ENCODE measurements at regions not wholly inside any gene's neighbourhood (a gene's known extent, or its start where the extent isn't known, plus 50 kb on each side); places are given as distances from the start of the nearest gene placed in this dataset.

DNA sequence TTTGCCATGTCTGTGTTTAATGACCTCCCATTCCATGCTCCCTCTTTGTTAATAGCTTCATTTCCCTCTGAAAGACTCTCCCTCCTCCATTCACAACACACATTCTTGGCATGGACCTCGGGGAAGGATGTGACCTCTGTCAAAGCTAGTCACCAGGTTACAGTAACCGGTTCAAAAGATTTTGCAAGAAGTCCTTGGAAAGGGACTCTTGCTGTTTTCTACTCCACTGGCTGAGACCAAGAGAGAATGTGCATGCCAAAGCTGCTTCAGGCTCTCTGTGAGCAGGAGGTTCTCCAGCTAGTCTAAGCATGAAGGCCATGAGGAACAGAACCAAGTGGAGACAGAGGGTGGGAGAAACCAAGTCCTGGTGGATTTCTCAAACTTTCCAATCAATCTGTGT lies 732.6 kb downstream of the CCSER2 start:
- ChIA-PET CTCF (interaction anchor here (1.4 to 2.0 kb wide), 2 partner anchors 11 to 14 kb away, joined by 4 to 9 read pairs; no protein-coding TSS in a partner anchor), POLR2A (no interaction called here)
- DNase-seq (ENCODE audit: extremely low spot score), result no peak
- TF ChIP-seq, protein P1, sequence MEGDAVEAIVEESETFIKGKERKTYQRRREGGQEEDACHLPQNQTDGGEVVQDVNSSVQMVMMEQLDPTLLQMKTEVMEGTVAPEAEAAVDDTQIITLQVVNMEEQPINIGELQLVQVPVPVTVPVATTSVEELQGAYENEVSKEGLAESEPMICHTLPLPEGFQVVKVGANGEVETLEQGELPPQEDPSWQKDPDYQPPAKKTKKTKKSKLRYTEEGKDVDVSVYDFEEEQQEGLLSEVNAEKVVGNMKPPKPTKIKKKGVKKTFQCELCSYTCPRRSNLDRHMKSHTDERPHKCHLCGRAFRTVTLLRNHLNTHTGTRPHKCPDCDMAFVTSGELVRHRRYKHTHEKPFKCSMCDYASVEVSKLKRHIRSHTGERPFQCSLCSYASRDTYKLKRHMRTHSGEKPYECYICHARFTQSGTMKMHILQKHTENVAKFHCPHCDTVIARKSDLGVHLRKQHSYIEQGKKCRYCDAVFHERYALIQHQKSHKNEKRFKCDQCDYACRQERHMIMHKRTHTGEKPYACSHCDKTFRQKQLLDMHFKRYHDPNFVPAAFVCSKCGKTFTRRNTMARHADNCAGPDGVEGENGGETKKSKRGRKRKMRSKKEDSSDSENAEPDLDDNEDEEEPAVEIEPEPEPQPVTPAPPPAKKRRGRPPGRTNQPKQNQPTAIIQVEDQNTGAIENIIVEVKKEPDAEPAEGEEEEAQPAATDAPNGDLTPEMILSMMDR (IDR thresholded peaks at IDR 0.05; ENCODE audit: control extremely low read depth, extremely low read depth, low read depth, missing control alignments), result no peak

DNA sequence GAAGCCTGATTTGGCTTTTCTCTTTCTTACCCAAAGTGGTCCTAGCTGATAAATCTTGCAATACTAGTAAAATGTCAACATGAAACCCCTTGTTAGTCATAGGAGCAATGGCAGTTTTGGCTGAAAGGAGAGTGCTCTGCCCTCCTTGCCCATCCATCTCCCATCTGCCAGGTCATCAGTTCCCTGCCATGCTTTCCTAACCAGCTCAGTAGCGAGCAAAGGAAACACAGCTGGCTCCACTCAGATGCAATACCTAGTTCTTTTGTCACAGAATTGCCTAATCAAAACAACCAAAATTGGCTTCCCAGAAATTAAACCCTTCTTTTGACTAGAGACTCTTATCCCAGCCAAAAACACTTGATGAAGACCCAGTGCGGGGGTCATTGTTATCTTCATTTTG lies 733.0 kb downstream of the CCSER2 start:
- CTCF ChIA-PET, result interaction anchor here (0.8 to 2.0 kb wide), 4 partner anchors 11 to 60 kb away, joined by 3 to 9 read pairs (median 4); no protein-coding TSS in a partner anchor
- TF ChIP-seq, protein P1 (IDR thresholded peaks at IDR 0.05; ENCODE audit: control extremely low read depth, extremely low read depth, low read depth, missing control alignments), result no peak
- POLR2A ChIA-PET, result no interaction called here
- no peak for DNase-seq (ENCODE audit: extremely low spot score)

DNA sequence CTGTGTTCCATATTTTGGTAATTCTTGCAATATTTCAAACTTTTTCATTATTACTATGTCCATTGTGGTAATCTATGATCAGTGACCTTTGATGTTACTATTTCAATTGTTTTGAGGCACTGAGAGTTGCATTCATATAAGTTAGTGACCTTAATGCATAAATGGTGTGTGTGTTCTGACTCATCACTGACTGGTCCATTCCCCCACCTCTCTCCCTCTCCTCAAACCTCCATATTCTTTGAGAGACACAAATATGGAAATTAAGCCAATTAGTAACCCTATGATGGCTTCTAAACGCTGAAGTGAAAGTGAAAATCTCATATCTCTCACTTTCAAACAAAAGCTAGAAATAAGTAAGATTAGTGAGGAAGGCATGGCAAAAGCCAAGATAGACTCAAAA lies 739.6 kb downstream of the CCSER2 start:
- ChIA-PET POLR2A (no interaction called here), CTCF (interaction anchor here (1.9 kb wide), 1 partner anchor 11 kb away, joined by 6 read pairs; no protein-coding TSS in a partner anchor)
- no peak for DNase-seq (ENCODE audit: extremely low spot score)
- TF ChIP-seq, protein P1 (IDR thresholded peaks at IDR 0.05; ENCODE audit: control extremely low read depth, extremely low read depth, low read depth, missing control alignments), result no peak

GRCh38 chr10:85080934-85081333 lies 752.5 kb downstream of the CCSER2 start:
- CTCF ChIA-PET, result no interaction called here
- TF ChIP-seq, protein P1 (IDR thresholded peaks at IDR 0.05; ENCODE audit: control extremely low read depth, extremely low read depth, low read depth, missing control alignments), result no peak
- no peak for DNase-seq (ENCODE audit: extremely low spot score)
- POLR2A ChIA-PET, result no interaction called here

- CTCF ChIA-PET, result interaction anchor here (1.6 kb wide), 1 partner anchor 9 kb away, joined by 4 read pairs; no protein-coding TSS in a partner anchor
- POLR2A ChIA-PET, result no interaction called here
- no peak for DNase-seq (ENCODE audit: extremely low spot score)
- TF ChIP-seq, protein P1 (IDR thresholded peaks at IDR 0.05; ENCODE audit: control extremely low read depth, extremely low read depth, low read depth, missing control alignments), result no peak
These were observed 770.6 kb downstream of the CCSER2 start for GRCh38 chr10:85098835-85099521.

DNA sequence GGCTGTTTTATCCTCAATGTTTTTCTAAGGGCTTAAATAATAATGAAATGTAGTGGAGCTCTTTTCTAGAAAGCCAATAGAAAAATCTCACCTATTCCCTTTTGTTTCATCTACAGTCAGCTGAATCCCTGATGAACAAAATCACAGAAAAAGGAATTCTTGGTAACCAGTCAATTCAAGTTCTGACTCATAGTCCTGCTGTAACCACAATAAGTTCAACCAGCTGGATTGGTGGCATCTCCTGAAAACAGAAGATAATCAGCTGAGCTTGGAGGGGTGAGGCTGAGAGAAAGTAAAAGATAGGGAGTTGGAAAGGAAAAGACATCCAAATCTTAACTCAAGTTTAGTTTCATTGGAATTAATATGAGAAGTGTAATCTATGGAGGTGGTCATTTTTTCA lies 772.1 kb downstream of the CCSER2 start:
- TF ChIP-seq, protein P1 (IDR thresholded peaks at IDR 0.05; ENCODE audit: control extremely low read depth, extremely low read depth, low read depth, missing control alignments), result no peak
- ChIA-PET CTCF (no interaction called here), POLR2A (no interaction called here)
- DNase-seq (ENCODE audit: extremely low spot score), result no peak

Data from GM10248 (cell line).